Activated T-cell treated with anti-CD3 and anti-CD28 coated beads, Interleukin-2, amount 50 U/mL, for 72 hours (primary cell): ENCODE measurements at regions not wholly inside any gene's neighbourhood (a gene's known extent, or its start where the extent isn't known, plus 50 kb on each side); places are given as distances from the start of the nearest gene placed in this dataset.

Experiments used
- ATAC-seq, 2 donors: fragments of 150-1000 bp; cut with Tn5 transposase; replicated peaks in 1 of 2; 2 replicates each; pipeline ENCODE4 v1.10.0; 2021; ENCODE audit warnings: moderate library complexity in 2 of 2, mild to moderate bottlenecking in 1 of 2
- DNase-seq, 2 donors: peaks; one replicate each; pipeline ENCODE4 v3.0.0; 2021 to 2022; ENCODE audit warnings: mixed read lengths in 1 of 2
- H3K27ac Mint-ChIP-seq: one replicate; pipeline ENCODE4 v1.8.0; 2022; ENCODE audit warnings: mild to moderate bottlenecking, moderate library complexity, mixed read lengths
- H3K27me3 Mint-ChIP-seq: one replicate; pipeline ENCODE4 v1.8.0; 2022; ENCODE audit warnings: low read depth, mixed read lengths
- H3K36me3 Mint-ChIP-seq, 2 donors: one replicate each; pipeline ENCODE4 v1.8.0; 2022; ENCODE audit warnings: mixed read lengths in 2 of 2, mild to moderate bottlenecking in 1 of 2; ENCODE audit not compliant: insufficient read depth in 2 of 2
- H3K4me1 Mint-ChIP-seq: one replicate; pipeline ENCODE4 v1.8.0; 2022; ENCODE audit warnings: low read depth, mixed read lengths
- H3K4me3 Mint-ChIP-seq, 2 donors: one replicate each; pipeline ENCODE4 v1.8.0; 2022; ENCODE audit warnings: mild to moderate bottlenecking in 2 of 2, mixed read lengths in 2 of 2, moderate library complexity in 2 of 2
- H3K9me3 Mint-ChIP-seq, 2 donors: one replicate each; pipeline ENCODE4 v1.8.0; 2022; ENCODE audit warnings: mixed read lengths in 2 of 2

GRCh38 chr7:121449735-121450240, 53.7 kb upstream of the FAM3C start:
- H3K27me3 Mint-ChIP-seq = no peaks in the 10 kb centered on the region
- no peak overlapping the region for H3K4me3 Mint-ChIP-seq
- no peaks in the 10 kb centered on the region for H3K4me1 Mint-ChIP-seq
- DNase-seq (no peak), ATAC-seq (no peak)
- peaks cover 0 to 2% of the 10 kb centered on the region in 2 donors for H3K9me3 Mint-ChIP-seq
- peak overlapping the region; percentile 42 for H3K27ac Mint-ChIP-seq
- no peaks in the 10 kb centered on the region for H3K36me3 Mint-ChIP-seq

GRCh38 chr7:121449329-121449728, 53.2 kb upstream of the FAM3C start:
- Mint-ChIP-seq H3K36me3 (no peaks in the 10 kb centered on the region), H3K4me3 (no peak overlapping the region), H3K27me3 (no peaks in the 10 kb centered on the region), H3K4me1 (no peaks in the 10 kb centered on the region), H3K9me3 (peaks cover 0 to under 1% of the 10 kb centered on the region in 2 donors), H3K27ac (no peak overlapping the region)
- no peak for DNase-seq
- ATAC-seq = no peak

- ATAC-seq = no peak
- Mint-ChIP-seq H3K36me3 (no peaks in the 10 kb centered on the region), H3K4me3 (no peak overlapping the region), H3K9me3 (no peaks in the 10 kb centered on the region), H3K4me1 (no peaks in the 10 kb centered on the region), H3K27me3 (no peaks in the 10 kb centered on the region), H3K27ac (no peak overlapping the region)
- DNase-seq = no peak
Measured at GRCh38 chr7:121448429-121448828, 52.3 kb upstream of the FAM3C start.

- Mint-ChIP-seq H3K36me3 (no peaks in the 10 kb centered on the region), H3K9me3 (no peaks in the 10 kb centered on the region), H3K27ac (no peak overlapping the region), H3K4me3 (no peak overlapping the region), H3K27me3 (no peaks in the 10 kb centered on the region), H3K4me1 (peaks cover under 1% of the 10 kb centered on the region)
- no peak for ATAC-seq
- no peak for DNase-seq
Measured at GRCh38 chr7:121447911-121448300, 51.8 kb upstream of the FAM3C start.

- Mint-ChIP-seq H3K4me3 (no peak overlapping the region), H3K27ac (no peak overlapping the region), H3K9me3 (no peaks in the 10 kb centered on the region), H3K36me3 (no peaks in the 10 kb centered on the region), H3K4me1 (peaks cover 6% of the 10 kb centered on the region), H3K27me3 (no peaks in the 10 kb centered on the region)
- ATAC-seq (no peak), DNase-seq (no peak)
Measured at GRCh38 chr7:121447243-121447910, 51.3 kb upstream of the FAM3C start.

- ATAC-seq (no peak), DNase-seq (no peak)
- no peaks in the 10 kb centered on the region for H3K9me3 Mint-ChIP-seq
- no peak overlapping the region for H3K4me3 Mint-ChIP-seq
- no peak overlapping the region for H3K27ac Mint-ChIP-seq
- no peaks in the 10 kb centered on the region for H3K27me3 Mint-ChIP-seq
- H3K4me1 Mint-ChIP-seq = peaks cover 13% of the 10 kb centered on the region
- H3K36me3 Mint-ChIP-seq = no peaks in the 10 kb centered on the region
Measured at GRCh38 chr7:121446526-121446925, 50.4 kb upstream of the FAM3C start.
